Activated T-cell treated with anti-CD3 and anti-CD28 coated beads, Interleukin-2, amount 50 U/mL, for 48 hours (primary cell): ENCODE measurements at regions not wholly inside any gene's neighbourhood (a gene's known extent, or its start where the extent isn't known, plus 50 kb on each side); places are given as distances from the start of the nearest gene placed in this dataset.

ENCODE experiments used
- DNase-seq, 2 experiments: peaks; one replicate each; pipeline ENCODE4 v3.0.0-alpha.2; 2020

DNA sequence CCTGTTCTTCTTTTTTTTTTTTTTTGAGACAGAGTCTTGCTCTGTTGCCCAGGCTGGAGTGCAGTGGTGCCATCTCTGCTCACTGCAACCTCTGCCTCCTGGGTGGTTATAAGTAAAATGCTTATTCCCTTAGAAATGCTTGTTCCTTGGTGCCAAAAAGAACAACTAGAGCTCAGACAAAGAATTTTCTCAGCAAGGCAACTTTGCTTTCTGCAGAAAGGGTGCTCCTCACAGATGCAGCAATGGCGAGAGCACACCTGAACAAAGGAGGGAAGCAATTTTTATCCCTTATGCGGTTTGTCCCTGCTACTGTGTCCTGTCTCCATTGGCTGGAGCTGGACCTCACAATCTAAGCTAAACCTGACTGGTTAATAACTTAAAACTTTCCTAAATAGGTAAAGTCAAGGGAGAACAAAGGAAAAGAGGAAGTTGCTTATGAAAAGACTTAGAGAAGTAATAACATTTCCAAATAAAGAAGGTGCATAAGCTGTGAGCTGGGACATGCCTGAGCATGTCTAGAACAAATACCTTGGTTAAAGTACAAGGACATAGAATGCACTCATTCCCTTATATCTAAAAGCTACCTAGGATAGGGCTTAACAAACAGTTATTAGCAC is 90.0 kb upstream of the PRR5 start:
- DNase-seq, result no peak

DNA sequence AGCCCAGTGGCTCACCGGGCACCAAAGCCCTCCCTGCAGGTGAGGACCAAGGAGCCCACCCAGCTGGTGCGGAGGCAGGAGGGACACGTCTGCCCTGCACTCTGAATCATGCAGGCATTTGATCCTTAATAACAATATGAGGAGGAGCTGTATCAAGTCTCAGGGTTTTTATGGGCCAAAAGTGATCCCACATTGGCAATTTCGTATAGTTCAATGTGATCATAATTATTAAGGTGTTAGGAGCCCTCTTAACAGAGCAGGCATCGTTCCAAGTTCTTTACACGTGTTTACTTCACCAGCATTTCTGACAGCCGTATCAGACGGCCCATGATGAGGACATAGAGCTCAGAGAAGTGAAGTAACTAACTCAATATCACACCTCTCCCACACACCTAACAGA is 91.9 kb upstream of the PRR5 start:
- no peak for DNase-seq

DNA sequence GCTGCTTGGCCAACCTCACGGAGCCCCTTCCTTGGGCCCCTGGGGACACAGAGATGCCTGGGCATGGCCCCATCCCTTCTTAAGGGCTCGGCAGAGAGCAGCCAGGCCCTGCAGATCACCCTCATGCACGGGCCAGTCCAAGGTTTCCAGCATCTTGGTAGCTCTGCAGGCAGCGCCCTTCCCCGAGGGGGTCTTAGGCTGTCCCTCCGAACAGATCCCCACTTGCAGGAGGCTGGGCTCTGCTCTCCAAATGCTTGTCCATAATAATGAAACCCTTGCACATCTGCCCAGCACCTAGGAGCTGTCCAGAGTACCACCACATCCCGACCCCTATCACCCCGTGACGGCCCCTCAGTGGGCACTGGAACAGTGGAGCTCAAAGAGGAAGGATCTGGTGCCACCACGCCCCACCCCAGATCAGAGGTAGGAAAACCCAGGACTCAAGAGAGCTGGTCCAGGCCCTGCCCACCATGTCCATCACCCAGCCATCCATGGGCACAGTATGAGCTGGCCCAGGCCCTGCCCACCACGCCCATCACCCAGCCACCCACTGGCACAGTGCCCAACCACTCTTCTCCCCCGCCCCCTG is 92.5 kb upstream of the PRR5 start:
- no peak for DNase-seq

DNA sequence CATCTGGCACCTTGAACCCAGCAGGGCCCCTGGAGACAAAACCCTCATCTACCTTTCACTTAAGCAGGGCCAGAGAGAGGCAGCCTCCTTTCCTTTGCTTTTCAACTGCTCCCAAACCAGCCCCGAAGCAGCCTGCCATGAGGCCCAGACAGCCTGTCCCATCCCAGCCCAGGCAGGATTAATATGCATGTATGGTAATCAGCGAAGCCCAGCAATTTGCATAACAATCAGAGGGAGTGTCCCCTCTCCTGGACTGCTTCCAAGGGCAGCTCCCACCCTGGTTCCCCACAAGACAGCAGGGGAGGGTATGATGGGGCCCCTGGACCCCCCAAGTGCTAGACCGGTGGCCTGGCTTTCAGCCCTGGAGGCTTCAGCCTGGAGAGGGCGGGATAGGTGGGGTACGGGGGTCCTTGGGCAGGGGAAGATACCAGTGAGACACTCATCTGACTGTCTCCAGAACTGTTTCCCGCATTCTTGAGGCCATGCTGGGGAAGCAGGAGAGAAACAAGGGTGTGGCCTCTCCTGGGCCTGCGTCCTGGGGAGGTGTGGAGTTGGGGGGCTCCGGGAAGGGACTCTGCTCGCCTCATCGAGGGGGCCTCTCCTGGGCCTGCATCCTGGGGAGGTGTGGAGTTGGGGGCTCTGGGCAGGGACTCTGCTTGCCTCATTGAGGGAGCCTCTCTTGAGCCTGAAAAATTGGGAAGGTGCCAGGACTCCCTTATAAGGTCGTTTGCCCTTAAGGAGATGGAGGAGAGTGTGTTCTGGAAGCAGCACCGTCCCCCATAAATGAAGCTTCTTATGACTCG is 93.2 kb upstream of the PRR5 start:
- no peak for DNase-seq

DNA sequence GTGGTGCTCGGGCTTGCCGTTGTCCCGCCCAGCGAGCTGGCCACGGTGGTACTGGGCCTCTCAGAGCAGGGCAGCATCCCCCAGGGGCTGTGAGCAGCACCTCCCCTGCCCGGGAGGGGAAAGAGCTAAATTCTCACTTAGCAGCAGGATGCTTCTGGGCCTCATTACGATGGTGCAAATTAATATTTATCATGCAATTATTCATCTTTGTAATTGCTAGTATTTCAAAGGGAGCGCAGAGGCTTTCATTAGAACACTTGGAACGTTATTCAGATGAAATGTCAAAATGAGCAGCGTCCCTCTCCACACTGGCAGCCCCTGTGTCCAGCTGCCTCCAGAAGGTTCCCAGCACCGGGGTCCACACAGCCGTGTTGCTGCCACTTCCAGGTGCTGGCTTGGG is 95.9 kb upstream of the PRR5 start:
- DNase-seq, result no peak

DNA sequence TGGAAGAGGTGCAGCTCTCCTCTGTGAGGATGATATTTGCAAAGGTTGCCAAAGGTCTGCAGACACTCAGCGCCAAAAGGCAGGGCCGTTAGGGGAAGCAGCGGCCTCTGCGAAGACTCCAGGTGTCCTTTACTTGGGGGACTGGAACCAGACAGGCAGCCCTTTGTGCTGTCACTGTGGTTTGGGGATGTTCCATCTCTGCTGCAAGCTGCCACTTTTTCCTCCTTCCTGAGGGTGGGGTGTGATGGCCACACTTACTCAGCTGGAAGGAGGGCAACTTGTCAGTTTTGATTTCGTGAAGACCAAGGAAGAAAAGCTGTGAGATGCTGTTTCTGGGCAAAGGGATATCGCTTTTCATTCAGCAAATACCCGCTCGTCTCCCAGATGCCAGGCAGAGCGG is 96.5 kb upstream of the PRR5 start:
- no peak for DNase-seq

DNA sequence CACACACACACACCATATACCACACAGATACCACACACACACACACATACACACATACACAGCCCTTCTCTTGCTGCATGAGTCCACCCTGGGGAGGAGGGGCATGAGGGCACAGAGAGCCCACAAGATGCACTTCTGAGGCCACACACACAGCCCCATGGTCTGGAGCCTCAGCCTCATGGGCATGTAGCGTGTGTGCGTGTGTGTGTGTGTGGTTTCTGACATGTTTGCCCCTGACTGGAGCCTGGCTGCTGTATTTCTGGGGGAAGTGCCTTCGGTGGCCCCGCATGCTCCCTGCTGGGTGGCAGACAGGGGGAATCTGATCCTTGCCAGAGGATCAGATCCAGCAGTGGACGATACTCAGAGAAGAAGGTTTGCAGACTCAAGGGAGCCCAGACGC is 97.0 kb upstream of the PRR5 start:
- no peak for DNase-seq

DNA sequence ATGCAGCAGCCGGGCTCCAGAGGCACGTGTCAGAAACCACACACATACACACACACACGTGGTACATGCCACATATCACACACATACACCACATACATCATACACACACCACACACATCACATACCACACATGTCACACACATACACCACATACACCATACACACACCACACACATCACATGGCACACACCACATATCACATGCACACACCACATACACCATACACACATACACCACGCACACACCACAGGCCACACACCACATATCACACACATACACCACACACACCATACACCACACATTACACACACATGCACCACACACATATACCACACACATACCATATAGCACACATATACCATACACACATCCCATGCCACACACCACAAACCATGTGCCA is 97.5 kb upstream of the PRR5 start:
- DNase-seq, result no peak

DNA sequence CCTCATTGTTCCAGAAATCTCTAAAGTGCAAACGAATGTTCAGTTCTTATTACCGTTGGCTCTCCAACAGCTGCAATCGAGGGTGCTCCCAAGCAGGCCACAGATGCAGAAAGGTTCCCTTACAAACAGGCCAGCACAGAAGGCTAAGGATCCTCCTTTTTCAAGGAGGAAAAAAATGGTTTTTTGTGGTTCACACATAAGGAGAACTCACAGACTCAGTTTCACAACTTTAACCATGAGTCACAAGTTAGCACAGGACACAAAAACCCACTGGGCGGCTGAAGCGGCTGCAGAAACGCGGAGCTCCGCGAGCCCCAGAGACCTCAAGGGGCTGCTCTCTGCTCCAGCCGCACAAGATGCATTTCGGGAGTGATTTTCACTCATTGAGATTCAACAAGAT is 98.2 kb upstream of the PRR5 start:
- no peak for DNase-seq

DNA sequence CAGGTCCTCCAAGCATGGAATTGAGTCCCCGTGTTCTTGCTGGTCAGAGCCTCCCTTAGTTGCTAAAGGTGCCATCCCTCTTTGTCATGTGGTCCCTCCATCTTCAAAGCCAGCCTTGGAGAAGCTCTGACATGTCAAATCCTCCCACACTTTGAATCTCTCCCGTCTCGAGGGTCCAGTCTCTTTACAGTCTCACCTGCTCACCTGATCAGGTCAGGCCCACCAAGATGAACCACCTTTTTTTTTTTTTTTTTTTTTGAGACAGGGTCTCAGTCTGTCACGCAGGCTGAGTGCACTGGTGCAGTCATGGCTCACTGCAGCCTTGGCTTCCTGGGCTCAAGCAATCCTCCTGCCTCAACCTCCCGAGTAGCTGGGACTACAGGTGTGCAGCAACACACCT is 100.3 kb upstream of the PRR5 start:
- no peak for DNase-seq

DNA sequence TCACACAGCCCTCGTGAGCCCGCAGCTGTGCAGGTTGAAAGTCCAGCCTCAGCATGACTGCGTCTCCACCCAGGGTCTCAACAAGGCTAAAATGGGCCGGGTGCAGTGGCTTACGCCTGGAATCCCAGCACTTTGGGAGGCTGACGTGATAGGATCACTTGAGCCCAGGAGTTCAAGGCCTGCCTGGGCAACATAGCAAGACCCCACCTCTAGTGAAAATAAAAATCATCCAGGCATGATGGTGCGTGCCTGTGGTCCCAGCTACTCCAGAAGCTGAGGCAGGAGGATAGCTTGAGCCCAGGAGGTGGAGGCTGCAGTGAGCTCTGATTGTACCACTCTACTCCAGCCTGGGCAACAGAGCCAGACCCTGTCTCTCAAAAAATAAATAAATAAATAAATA is 100.8 kb upstream of the PRR5 start:
- no peak for DNase-seq

DNA sequence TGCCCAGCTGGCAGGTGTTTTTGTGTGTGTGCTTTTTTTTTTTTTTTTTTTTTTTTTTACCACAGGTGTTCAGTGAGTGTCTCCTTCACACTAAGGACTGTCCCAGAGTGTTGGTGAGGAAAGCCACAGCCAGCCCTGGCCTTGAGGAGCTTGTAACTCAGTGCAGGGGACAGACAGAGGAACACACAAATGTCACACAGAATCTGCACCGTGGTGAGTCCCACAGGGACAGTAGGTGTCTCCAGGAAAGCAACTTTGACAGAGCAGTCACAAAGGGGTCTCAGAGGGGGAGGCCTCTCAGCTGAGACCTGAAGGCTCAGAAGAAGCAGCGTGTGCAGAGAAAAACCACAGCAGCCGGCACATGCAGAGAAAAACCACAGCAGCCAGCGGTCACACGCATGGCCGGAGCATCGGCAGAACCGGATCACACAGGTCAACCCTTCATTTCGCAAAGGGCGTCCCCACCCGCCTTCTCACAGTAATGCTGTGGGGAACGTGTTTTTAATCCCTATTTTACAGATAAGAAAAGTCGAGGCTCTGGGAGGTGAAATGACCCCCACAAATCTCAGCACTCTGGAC is 101.7 kb upstream of the PRR5 start:
- no peak for DNase-seq

DNA sequence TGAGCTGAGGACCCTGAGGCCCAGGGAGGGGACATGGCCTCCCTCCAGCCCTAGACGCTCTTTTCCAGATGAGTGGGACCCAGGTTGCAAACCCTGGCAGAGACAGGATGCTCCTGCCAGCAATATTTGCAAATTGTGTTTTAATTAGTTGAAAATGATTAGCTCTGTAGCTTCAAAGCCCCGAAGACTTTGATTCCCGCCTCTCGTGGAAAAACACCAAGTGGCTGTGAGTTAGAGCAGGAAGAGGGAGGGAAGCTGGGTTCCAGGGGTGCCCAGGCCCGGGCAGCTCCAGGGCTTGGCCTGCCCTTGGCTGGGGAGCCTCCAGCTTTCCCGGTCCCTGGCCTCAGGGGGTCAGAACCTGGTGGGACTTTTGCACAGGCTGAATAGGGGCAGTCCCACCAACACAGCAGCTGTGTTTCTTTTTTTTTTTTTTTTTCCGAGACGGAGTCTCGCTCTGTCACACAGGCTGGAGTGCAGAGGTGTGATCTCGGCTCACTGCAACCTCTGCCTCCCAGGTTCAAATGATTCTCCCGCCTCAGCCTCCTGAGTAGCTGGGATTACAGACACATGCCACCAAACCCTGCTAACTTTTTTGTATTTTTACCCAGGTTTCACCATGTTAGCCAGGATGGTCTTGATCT is 101.6 kb upstream of the RTL6 start:
- DNase-seq, result no peak

DNA sequence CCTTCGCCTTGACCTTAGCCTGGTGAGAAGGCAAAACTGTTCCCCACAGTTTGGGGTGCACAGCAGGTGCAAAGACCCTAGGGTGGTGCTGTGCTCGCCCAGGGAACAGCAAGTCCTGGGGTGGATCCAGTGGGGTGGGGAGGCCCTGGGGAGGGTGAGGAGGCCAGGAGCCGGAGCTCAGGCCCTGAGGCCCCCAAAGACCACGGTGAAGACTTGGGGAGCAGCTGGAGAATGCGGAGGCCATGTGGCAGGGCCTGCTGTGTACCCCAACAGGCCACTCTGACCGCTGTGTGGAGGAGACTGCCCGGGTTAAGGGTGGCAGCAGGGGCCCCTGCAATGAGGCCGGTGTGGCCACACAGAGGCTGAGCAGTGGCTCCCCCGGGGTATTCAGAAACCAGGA is 101.1 kb upstream of the RTL6 start:
- DNase-seq, result no peak

DNA sequence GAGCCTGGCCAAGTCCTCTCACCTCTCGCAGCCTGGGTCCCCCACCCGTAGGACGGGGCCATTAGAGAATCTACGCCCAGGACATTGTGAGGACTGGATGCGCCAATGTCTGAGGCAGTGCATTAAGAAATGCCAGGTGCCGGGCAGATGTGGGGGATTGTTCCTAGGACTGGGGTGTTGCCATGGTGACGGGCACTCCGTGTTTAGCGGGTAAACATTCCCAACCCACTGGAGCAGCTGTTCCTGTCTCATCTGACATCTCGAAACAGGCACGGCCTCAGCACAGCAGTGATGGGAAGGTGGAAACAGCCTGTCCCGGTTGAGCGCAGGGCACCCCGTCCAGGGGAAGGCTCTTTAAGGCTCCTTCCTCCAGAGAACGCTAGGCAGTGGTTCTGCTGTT is 99.6 kb upstream of the RTL6 start:
- no peak for DNase-seq

DNA sequence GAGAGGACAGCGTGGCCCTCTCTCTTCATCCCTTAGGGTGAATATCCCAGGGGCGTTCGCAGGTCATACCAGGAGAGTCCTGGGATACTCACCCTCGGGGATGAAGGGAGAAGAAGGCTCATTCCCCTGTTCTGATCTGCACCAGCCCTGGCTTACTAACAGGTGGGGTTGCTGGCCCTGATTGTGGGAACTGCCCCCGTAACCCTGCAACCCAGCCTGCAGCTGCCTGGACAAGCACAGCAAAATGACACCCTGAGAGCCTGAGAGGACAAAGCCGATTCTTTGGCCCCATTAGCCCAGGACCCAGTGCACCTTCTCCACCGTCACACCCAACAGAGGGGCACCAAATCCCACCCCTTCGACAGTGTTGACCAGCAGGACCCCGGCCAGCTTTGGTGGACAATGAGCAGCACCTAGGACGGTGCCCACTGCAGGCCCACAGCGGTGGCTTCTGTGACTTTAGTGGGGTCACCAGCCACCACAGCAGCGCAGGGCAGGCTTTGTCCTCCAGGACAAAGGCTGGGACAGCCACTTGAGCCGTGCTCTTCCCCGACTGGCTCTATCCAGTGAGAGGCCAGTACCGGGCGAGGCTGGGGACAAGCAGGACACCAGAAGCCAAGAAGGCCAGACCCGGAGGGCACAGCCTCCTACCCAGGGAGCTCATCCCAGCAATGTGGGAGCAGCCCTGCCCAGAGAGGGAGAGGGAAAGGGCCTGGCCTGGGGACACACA is 98.5 kb upstream of the RTL6 start:
- DNase-seq, result no peak

DNA sequence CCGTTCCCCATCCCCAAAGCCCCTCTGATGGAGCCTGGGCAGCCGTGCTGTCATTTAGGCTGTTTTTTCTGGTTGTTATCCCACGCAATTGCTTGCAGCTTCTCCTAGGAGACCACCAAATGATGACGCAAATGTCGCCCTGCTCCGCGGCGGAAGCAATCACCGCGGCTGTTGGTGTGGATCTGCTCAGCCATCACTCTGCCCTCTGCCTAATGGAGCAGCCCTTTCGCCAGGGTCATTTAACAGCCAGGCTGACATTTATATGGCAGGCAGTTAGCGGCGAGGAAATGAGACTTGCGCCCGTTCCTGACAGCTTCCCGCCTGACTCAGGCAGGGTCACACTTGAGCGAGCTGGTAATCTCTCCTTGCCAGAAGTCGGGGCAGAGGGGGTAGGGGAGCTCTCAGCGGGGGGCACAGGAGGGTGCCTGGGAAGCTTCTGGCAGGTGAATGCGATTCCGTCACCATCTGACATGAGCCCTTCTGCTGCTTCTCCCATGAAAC is 97.9 kb upstream of the RTL6 start:
- DNase-seq, result peak; percentile 21 to 26

DNA sequence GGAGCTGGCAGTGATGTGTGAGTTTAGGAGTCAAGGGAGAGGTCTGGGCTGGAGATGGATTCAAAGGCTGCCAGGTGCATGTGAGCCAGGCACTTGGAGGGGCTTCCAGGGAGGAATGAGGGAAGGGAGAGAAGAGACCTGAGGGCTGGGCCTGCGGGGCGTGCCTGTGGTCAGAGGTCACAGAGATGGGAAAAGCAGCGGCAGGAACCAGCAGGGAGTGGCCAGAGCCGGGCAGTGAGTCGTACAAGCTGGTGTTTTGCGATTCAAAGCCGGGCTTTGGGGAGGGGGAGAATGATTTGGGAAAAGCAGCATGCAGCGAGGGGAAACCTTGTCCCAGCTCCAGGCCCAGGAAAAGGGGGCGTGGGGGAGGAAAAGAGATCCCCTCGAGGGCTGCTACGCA is 96.9 kb upstream of the RTL6 start:
- no peak for DNase-seq

DNA sequence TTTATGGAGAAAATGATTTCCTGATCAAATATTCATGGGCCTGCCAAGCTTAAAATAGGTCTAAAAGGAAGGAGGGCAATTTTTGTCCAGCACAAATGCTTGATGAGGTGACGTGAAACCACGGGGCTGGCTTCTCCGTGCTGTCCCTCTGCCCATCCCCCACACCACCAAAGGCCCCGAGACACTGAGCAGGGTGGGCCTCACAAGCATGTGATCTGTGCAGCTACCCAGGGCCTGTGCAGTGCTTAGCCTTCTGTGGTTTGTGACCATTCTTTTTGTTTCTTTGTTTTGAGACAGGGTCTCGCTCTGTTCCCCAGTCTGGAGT is 94.8 kb upstream of the RTL6 start:
- DNase-seq, result no peak

DNA sequence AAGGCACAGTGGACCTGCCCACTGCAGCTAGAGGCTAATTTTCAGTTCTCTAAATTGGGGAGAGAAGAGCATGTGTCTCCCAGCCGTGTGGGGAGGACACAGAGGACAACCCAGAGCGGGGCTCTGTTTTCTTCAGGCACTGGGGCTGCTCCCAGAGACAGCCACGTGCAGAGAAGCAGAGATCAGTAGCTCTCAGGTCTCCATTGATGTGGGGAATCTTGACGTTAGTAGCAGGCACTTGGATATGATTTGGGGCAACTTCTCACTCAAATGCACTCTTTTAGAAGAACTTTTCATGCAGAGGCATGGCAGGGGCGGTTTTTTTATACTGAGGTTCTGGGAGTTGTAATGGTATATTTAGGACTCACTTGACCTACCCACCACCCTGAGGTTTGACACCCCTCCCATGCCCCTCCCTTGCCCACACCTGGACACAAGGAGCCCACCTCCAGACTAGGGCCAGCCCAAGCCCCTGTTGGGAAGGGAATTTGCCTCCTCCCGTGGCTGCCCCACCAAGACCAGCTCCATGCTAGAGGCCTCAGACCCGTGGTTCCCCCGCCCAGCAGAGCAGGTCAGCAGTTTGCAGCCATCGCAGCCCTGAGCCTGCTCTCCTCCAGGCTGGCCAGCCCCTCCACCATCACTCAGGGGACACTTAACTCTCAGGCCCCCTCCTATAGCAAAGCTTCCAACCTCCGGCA is 94.2 kb upstream of the RTL6 start:
- no peak for DNase-seq

DNA sequence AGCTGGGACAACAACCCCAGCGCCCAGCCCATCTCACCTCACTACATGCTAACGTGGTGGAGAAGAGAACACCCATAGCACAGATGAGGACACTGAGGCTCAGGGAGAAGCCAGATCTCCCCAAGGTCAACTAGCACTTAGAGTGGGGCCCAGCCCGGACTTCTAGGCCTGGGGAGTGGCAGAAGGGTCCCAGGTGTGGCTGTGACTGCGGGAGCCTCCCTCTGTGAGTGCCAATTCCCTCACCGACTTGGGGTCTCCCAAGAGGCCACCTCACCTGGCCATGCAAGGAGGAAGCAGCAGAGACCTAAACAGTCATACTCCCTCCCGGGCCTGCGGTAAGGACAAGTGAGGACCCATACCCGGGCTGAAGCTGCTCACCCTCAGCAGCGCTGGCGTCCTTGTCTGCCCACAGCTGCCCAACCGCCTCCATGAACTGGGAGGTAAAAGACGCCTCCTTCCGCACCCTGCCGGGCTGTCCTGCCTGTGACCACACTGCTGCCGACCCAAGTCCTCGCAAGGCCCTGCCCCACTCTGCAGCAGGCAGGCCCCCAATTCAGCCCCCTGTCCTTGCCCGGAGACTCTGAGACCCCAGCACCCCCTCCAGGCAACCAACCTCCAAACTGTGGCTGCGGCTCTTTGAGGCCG is 93.2 kb upstream of the RTL6 start:
- no peak for DNase-seq

DNA sequence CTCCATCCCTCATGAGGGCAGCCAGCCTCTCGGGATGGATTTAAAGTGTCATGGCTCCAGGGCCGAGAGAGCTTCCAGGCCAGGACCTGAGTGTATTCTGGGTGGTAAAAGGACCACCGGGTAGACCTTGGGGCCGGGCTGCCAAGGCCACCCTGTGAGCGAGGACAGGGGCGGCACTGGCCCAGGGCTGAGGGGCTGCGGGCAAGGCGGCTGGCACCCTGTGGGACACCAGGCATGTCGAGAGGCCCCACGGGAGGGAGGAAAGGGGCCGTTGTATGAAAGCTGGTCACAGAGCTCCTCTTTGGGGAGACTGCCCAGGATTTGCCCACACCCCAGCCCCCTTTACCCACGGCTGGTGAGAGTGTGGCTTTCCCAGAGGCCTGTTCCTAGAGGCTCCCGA is 92.3 kb upstream of the RTL6 start:
- DNase-seq, result no peak
